ENCODE measurements at regions not wholly inside any gene's neighbourhood (a gene's known extent, or its start where the extent isn't known, plus 50 kb on each side); places are given as distances from the start of the nearest gene placed in this dataset.
"Not testable (repeated sequence)": the region's sequence is repeated elsewhere in the genome, so short reads cannot be mapped to it uniquely, and the experiment has no call there.

DNA sequence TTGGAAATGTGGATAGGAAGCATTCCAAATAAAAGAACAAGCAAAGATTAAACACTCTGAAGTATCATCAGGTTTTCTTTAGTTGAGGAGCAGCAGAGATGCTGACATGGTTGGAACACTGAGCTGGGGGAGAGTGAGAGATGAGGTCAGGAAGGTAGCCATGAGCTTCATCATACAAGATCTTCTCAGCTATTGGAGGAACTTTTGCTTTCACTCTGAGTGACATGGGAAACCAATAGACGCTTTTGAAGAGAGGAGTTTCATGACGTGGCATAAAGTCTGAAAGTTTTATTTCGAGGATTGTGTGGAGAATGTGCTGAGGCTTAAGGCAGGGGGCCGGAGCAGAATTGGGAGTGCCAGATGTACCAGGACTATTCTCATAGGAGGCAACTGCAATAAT, 616.2 kb upstream of the CAMK1G start:
- Histone ChIP-seq H3K4me3 (ENCODE audit: low read length) (no peak overlapping the region), H3K9me3 (ENCODE audit: control insufficient read depth, low read length) (no peaks in the 10 kb centered on the region), H3K4me1 (ENCODE audit: control insufficient read depth, insufficient read depth, low read length) (no peaks in the 10 kb centered on the region), H3K27ac (ENCODE audit: low read length) (no peak overlapping the region), H3K27me3 (ENCODE audit: control insufficient read depth, insufficient read depth) (no peaks in the 10 kb centered on the region)
- DNase-seq: no peak
- ATAC-seq: no peak
- intact Hi-C loops (cut with DNase I): no loop called here
- 89% methylated on average over 4 of the region's 4 CpGs for WGBS

DNA sequence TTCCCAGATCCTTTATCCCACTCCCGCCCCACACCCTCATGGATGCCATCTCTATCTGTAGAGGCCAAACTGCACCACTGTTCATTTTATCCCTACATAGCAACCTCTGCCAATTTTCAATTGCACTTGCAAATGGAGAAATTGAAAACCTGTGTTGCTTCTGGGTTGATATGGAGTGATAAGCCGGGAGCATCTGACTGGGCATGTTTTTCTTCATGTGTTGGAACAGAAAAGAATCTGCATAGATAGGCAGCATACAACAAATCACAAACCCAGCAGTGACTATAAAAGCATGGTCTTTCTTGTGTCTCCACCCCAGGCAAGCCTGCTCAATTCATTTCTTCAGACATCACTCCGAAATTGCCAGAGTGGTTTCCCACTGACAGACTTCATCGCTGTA, 608.8 kb upstream of the CAMK1G start:
- H3K27me3 ChIP-seq (ENCODE audit: control insufficient read depth, insufficient read depth): no peaks in the 10 kb centered on the region
- WGBS: 85% methylated on average over 4 of the region's 4 CpGs
- no peak overlapping the region for H3K27ac ChIP-seq (ENCODE audit: low read length)
- no peaks in the 10 kb centered on the region for H3K4me1 ChIP-seq (ENCODE audit: control insufficient read depth, insufficient read depth, low read length)
- intact Hi-C loops (cut with DNase I): no loop called here
- H3K4me3 ChIP-seq (ENCODE audit: low read length): no peak overlapping the region
- no peaks in the 10 kb centered on the region for H3K9me3 ChIP-seq (ENCODE audit: control insufficient read depth, low read length)
- DNase-seq: no peak
- ATAC-seq: no peak

DNA sequence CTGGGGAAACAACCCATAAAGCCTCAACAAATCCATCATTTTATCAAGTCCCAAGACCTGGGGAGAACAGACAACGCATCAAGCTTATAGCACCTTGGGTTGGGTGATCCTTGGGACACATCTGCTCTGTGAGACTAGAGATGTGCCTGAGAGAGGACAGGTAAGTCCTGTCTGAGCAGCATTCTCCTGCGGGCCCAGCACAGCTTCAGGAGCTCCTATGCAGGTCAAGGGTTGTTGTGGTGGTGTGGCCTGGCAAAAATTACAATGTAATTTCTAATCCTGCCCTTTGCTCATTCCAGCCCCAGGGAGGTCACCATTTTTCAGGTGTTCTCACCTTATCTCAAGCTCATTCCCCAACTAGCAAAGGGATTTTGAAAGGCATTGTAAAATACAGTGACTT, 608.1 kb upstream of the CAMK1G start:
- H3K27ac ChIP-seq (ENCODE audit: low read length): no peak overlapping the region
- H3K9me3 ChIP-seq (ENCODE audit: control insufficient read depth, low read length): no peaks in the 10 kb centered on the region
- no peak for DNase-seq
- intact Hi-C loops (cut with DNase I): no loop called here
- H3K4me1 ChIP-seq (ENCODE audit: control insufficient read depth, insufficient read depth, low read length): no peaks in the 10 kb centered on the region
- WGBS: 89% methylated on average over 2 of the region's 2 CpGs
- H3K4me3 ChIP-seq (ENCODE audit: low read length): no peak overlapping the region
- no peaks in the 10 kb centered on the region for H3K27me3 ChIP-seq (ENCODE audit: control insufficient read depth, insufficient read depth)
- no peak for ATAC-seq

DNA sequence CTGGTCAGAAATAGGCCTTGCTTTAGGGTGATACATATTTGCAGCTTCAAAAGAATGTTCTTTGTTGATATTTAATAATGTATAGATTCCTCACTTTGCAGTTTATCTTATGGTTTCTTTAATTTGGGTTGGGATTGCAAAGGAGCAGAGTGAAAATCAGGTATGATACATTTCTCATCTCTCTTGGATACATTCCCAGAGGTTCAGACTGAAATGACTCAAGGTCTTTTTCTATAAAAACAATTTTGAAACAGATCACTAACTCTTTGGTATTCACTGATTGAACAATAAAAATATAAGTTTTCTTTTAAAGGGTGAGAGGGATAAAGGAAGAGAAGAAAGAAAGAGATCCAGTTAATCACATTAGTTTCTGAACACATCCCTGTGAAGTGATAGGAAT, 606.5 kb upstream of the CAMK1G start:
- Histone ChIP-seq H3K27me3 (ENCODE audit: control insufficient read depth, insufficient read depth) (no peaks in the 10 kb centered on the region), H3K27ac (ENCODE audit: low read length) (no peak overlapping the region), H3K4me3 (ENCODE audit: low read length) (no peak overlapping the region), H3K4me1 (ENCODE audit: control insufficient read depth, insufficient read depth, low read length) (no peaks in the 10 kb centered on the region), H3K9me3 (ENCODE audit: control insufficient read depth, low read length) (no peaks in the 10 kb centered on the region)
- no peak for DNase-seq
- intact Hi-C loops (cut with DNase I): no loop called here
- ATAC-seq: no peak

DNA sequence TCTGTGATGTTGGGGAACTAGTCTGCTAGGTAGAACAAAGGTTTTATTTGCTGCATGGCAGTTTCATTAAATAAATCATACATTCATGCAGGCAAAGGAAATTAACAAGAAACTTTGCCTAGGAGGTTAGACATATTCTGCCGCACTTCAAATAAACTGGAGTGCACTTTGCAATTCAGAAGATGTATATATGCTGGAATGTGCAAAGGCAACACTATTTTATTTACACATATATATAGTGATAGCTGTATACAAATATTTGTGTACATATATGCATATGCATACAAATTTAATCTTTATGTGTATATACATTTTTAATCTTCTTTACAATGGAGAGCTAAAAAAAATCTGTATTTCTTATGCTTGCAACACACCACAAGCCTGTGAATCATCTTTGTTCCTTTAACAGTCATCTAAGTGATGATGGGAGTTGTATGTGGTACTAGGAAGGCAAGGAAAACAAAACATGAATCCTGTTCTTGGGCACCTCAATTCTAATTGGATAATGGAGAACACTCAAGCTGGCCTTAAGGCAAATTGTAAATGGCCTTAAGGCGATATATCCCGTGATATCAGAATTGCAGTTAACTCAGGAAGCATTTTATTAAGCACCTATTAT, 605.8 kb upstream of the CAMK1G start:
- Histone ChIP-seq H3K27ac (ENCODE audit: low read length) (no peak overlapping the region), H3K9me3 (ENCODE audit: control insufficient read depth, low read length) (no peaks in the 10 kb centered on the region), H3K4me3 (ENCODE audit: low read length) (no peak overlapping the region), H3K27me3 (ENCODE audit: control insufficient read depth, insufficient read depth) (no peaks in the 10 kb centered on the region), H3K4me1 (ENCODE audit: control insufficient read depth, insufficient read depth, low read length) (no peaks in the 10 kb centered on the region)
- intact Hi-C loops (cut with DNase I): no loop called here
- no peak for DNase-seq
- WGBS: 94% methylated on average over 3 of the region's 3 CpGs
- no peak for ATAC-seq

DNA sequence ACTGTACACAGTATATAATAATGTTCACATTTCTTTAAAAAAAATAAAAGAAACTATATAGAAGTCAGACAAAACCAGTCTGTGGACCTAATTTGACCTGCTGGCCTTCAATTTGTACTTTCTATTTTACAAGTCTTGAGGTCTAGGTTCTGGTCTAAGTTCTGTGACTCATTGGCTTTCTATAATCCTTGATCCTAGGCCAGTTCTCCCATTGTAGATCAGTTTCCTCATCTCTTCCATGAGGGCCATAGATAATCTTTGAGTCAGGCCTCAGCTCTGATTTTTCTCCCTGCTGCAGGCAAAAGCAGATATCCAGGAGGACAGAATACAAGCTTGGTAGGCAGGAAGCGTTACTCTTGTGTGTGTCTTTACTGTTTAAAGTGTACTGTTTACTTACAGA, 603.7 kb upstream of the CAMK1G start:
- ATAC-seq (no peak), DNase-seq (no peak)
- Histone ChIP-seq H3K4me1 (ENCODE audit: control insufficient read depth, insufficient read depth, low read length) (no peaks in the 10 kb centered on the region), H3K27me3 (ENCODE audit: control insufficient read depth, insufficient read depth) (no peaks in the 10 kb centered on the region), H3K4me3 (ENCODE audit: low read length) (no peak overlapping the region), H3K9me3 (ENCODE audit: control insufficient read depth, low read length) (no peaks in the 10 kb centered on the region), H3K27ac (ENCODE audit: low read length) (no peak overlapping the region)
- intact Hi-C loops (cut with DNase I): no loop called here
- WGBS: 76% methylated on average over 1 of the region's 1 CpG

DNA sequence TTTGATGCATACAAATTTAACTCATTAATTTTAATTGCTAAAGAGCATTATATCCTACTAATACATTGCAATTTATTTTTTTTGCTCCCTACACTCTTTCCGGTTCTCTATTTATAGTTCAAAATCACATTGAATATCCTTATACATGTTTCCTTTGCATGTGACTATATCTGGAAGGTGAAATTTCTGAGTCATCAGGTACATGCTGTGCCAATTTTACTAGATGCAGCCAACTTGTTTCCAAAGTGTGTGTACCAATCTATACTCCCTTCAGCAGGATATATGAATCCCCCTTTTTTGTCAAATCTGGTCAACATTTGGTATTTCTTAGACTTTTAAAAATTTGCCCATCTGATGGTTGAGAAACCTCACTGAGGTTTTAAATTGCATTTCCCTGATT, 602.9 kb upstream of the CAMK1G start:
- no peak for DNase-seq
- no peaks in the 10 kb centered on the region for H3K4me1 ChIP-seq (ENCODE audit: control insufficient read depth, insufficient read depth, low read length)
- no peak for ATAC-seq
- no peaks in the 10 kb centered on the region for H3K27me3 ChIP-seq (ENCODE audit: control insufficient read depth, insufficient read depth)
- H3K4me3 ChIP-seq (ENCODE audit: low read length): no peak overlapping the region
- intact Hi-C loops (cut with DNase I): no loop called here
- 58% methylated on average over 1 of the region's 1 CpG for WGBS
- no peaks in the 10 kb centered on the region for H3K9me3 ChIP-seq (ENCODE audit: control insufficient read depth, low read length)
- H3K27ac ChIP-seq (ENCODE audit: low read length): no peak overlapping the region

DNA sequence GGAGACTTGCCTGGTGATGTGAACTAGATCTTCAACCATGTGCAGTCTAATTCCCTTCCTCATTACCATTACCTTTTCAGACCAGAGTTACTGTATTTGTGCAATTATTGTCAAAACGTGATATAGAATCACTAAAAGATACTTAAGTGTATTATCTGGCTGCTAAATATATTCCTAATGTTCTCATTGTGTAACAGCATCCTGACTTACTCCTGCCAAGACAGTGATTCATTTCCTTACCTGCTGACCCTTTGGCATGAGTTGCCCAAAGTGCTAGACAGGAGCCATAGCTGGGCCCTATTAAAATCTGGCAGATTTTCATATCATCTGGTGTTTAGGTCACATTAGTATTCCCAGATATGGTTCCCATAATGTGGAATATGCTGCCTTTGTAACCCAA, 598.3 kb upstream of the CAMK1G start:
- DNase-seq: no peak
- H3K27me3 ChIP-seq (ENCODE audit: control insufficient read depth, insufficient read depth): no peaks in the 10 kb centered on the region
- no peaks in the 10 kb centered on the region for H3K9me3 ChIP-seq (ENCODE audit: control insufficient read depth, low read length)
- peak in 1 of 2 donors; percentile 48 for ATAC-seq
- H3K4me3 ChIP-seq (ENCODE audit: low read length): no peak overlapping the region
- 27% methylated on average over 1 of the region's 1 CpG for WGBS
- H3K27ac ChIP-seq (ENCODE audit: low read length): peak overlapping the region; percentile 24
- H3K4me1 ChIP-seq (ENCODE audit: control insufficient read depth, insufficient read depth, low read length): peaks cover 4% of the 10 kb centered on the region
- intact Hi-C loops (cut with DNase I): no loop called here

DNA sequence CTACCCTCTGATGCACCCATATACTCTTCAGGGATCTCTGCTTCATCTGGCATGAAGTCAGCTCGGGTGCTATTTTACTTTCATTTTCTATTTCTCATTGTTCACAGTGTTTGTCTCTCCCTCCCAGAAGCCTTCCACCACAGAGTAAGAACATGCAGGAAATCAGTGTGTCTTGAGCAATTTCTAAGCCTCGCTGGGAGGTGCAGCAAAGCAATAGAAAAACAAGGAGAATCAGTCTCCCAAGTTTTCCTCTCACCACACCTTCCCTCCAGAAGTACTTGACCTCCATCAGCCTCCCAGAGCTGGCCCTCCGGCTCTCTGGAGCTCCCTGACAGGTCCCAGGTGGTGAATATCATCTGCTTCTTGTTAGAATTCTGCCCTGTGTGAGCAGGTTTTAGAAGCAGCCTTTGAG, 594.7 kb upstream of the CAMK1G start:
- ATAC-seq (peak; percentile 82 to 86), DNase-seq (no peak)
- no peaks in the 10 kb centered on the region for H3K9me3 ChIP-seq (ENCODE audit: control insufficient read depth, low read length)
- 7% methylated on average over 3 of the region's 3 CpGs for WGBS
- H3K27me3 ChIP-seq (ENCODE audit: control insufficient read depth, insufficient read depth): no peaks in the 10 kb centered on the region
- H3K4me1 ChIP-seq (ENCODE audit: control insufficient read depth, insufficient read depth, low read length): peaks cover 4% of the 10 kb centered on the region
- intact Hi-C loops (cut with DNase I): no loop called here
- H3K4me3 ChIP-seq (ENCODE audit: low read length): peak overlapping the region; percentile 21
- H3K27ac ChIP-seq (ENCODE audit: low read length): peak overlapping the region; percentile 80

DNA sequence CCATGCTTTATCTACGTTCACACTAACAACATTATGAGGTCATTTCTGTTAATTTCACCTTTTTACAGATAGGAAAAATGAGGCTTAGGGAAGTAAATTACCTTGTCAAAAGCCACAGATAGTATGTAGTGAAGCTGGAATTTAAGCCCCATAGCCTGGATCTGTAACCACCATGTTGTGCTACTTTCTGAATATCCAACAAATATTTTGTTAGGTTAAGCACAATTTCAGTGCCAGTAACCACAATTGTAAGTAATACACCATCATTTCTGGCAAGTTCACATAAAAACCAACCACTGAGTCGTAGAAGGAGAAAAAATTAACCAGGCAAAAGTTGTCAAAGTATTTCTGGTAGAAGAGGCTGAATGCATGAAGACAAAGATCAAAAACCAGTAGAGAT, 593.1 kb upstream of the CAMK1G start:
- ATAC-seq: no peak
- Histone ChIP-seq H3K27me3 (ENCODE audit: control insufficient read depth, insufficient read depth) (no peaks in the 10 kb centered on the region), H3K4me1 (ENCODE audit: control insufficient read depth, insufficient read depth, low read length) (peaks cover 4% of the 10 kb centered on the region), H3K9me3 (ENCODE audit: control insufficient read depth, low read length) (no peaks in the 10 kb centered on the region), H3K27ac (ENCODE audit: low read length) (no peak overlapping the region), H3K4me3 (ENCODE audit: low read length) (no peak overlapping the region)
- intact Hi-C loops (cut with DNase I): no loop called here
- WGBS: 77% methylated on average over 2 of the region's 2 CpGs
- no peak for DNase-seq

DNA sequence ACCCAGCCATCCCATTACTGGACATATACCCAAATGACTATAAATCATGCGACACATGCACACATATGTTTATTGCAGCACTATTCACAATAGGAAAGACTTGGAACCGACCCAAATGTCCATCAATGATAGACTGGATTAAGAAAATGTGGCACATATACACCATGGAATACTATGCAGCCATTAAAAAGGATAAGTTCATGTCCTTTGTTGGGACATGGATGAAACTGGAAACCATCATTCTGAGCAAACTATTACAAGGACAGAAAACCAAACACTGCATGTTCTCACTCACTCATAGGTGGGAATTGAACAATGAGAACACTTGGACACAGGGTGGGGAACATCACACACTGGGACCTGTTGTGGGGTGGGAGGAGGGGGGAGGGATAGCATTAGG, 586.5 kb upstream of the CAMK1G start:
- intact Hi-C loops (cut with DNase I); H3K4me3 ChIP-seq (ENCODE audit: low read length); H3K27me3 ChIP-seq (ENCODE audit: control insufficient read depth, insufficient read depth); DNase-seq; ATAC-seq; H3K27ac ChIP-seq (ENCODE audit: low read length); H3K9me3 ChIP-seq (ENCODE audit: control insufficient read depth, low read length); H3K4me1 ChIP-seq (ENCODE audit: control insufficient read depth, insufficient read depth, low read length): not testable (repeated sequence)
- WGBS: 65% methylated on average over 2 of the region's 2 CpGs

DNA sequence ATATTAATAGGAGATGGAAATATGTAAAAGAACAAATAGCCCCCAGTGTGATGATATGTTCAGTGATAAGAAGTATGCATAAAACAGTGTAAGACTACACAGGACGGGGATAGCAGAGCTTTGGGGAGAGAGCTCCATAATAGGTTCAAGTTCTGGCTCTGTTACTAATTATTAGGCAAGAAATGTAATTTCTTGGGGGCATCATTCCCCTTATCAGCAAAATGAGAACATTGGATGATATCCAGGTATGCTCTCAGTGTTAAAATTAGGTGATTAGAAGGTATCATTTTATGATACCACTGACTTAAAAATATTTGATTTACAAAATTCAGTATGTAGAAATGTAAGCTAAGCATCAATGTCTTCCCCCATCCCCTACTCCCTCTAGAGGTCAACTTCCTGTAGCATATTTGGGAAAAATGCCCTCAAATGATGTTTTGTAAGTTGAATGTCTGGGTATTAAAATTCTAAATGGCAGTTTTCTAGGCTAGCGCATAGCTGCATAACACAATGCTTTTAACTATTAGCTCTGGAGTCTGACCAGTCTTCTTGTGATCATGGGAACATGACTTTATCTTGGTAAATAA, 585.7 kb upstream of the CAMK1G start:
- no peaks in the 10 kb centered on the region for H3K27me3 ChIP-seq (ENCODE audit: control insufficient read depth, insufficient read depth)
- no peak overlapping the region for H3K27ac ChIP-seq (ENCODE audit: low read length)
- WGBS: 74% methylated on average over 2 of the region's 2 CpGs
- DNase-seq: no peak
- H3K4me3 ChIP-seq (ENCODE audit: low read length): no peak overlapping the region
- no peaks in the 10 kb centered on the region for H3K9me3 ChIP-seq (ENCODE audit: control insufficient read depth, low read length)
- ATAC-seq: no peak
- intact Hi-C loops (cut with DNase I): no loop called here
- H3K4me1 ChIP-seq (ENCODE audit: control insufficient read depth, insufficient read depth, low read length): no peaks in the 10 kb centered on the region
